ENCODE measurements at regions not wholly inside any gene's neighbourhood (a gene's known extent, or its start where the extent isn't known, plus 50 kb on each side); places are given as distances from the start of the nearest gene placed in this dataset.

DNA sequence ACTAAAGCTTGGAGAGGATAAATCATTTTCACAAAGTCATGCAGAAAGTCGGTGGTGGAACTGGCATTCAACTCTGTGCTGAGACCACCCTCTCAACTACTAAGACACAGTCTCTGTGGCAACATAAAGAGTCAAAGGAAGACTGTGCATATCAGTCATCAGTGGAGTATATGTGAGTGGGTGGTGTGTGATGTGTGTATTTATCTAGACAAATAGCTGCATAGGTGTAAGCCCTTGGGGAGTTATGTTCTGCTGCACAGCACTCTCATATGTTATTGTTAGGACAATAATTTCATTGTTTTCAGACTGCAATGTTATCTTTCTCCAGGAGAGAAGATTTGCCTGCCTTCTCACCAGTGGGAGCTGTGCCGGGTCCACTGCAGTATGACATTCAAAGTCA, 186.3 kb upstream of the HNRNPA3 start:
- DNase-seq (ENCODE audit: low read depth), result no peak

DNA sequence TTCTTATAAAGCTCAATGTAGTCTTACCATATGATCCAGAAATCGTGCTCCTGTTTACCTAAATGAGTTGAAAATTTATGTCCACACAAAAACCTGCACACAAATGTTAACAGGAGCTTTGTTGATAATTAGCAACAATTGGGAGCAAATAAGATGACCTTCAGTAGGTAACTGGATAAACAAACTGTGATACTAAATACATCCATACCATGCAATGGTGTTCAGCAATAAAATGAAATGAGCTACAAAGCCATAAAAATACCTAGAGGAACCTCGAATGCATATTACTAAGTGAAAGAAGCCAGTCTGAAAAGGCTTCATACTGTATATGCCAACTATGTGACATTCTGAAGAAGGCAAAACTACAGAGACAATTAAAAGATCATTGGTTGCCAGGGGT, 185.6 kb upstream of the HNRNPA3 start:
- no peak for DNase-seq (ENCODE audit: low read depth)

DNA sequence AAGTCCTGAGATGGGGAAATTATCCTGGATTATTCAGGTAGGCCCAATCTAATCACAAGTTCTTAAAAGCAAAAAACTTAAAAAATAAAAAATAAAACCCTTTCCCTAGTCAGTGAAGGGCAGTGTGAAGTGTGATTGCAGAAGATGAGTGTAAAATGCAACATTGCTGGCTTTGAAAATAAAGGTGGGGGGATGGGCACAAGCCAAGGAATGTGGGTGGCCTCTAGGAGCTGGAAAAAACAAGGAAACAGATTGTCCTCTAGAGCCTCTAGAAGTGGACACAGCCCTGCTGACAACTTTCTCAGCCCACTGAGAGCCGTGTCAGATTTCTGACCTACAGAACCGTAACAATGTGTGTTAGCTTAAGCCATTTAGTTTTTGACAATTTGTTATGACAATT, 184.3 kb upstream of the HNRNPA3 start:
- no peak for DNase-seq (ENCODE audit: low read depth)

DNA sequence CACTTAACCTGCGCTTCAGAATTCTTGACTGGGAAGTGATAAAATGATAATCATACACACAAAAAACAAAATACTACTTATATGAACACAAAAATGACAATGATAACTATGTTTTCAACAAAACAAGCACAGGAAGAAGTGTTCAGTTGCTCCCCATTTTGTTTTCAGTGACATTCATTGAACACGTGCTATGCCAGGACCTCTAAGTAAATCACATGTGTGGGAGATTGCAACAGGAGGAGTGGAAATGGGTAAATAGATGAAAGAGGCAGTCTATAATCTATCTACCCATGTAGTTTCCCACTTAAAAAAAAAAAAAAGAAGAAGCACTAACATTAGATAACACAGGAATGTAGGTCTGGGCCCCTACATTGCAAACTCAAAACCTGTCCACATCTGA, 183.5 kb upstream of the HNRNPA3 start:
- no peak for DNase-seq (ENCODE audit: low read depth)

DNA sequence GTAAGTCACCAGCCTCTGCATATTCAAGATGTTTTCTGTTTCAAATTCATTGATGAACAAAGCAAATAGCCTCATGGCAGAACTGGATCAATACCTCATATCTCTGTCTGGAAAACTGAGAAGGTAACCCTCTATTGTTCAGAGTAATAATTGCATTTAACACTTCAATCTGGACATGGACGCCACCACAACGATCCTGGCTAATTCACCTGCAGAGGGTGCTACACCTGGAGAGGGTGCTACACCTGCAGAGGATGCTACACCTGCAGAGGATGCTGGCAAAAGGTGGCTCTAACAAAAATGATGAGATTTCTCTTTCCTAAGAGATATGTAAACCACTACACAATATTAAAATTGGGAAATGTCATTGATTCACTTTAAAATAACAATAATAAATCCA, 183.1 kb upstream of the HNRNPA3 start:
- DNase-seq (ENCODE audit: low read depth), result no peak

DNA sequence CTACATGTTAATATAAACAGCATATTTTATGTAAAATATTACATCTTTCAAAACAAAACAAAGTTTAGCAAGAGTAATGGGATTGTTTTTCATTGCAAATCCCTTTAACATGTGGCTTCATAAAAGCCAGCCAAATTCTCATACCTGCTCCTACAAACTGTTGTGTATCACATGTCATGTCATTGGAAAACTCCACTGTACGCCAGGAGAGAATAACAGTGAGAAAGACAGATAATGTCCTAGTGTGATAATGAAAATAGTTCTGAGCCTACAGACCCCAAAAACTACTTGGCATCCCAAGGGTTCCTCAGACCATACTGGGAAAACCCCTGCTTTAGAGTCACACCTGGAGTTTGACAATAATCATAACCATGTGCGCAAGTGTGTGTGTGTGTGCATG, 182.7 kb upstream of the HNRNPA3 start:
- DNase-seq (ENCODE audit: low read depth), result no peak

DNA sequence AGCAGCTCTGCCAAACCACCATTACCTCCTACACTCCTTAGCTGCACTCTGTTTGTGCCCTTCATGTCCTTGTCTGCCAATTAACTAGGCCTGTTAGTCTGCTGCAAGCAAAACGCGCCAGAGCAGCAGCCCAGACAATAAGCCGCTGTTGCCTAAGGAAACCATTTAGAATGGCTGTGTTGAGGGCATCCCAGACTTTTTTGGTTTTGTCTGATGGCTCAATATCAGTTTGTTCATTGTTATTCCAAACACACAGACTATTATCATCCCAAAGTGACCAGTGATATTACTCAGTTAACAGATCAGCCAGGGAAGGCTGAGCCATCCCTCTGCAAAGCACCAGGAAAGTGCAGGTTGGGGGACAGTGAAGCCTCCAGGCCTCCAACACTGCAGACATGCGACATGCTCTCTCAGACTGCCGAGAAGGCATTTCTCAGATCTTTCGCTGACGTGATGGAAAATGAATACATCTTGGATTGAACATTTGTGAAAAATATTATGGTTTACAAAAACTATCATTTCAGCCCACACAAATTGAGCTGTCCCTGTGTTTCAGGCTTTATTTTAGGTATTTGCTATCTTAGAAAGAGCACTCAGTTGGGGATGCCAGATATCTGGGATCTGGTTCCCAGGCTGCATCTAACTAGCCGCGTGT, 182.0 kb upstream of the HNRNPA3 start:
- no peak for DNase-seq (ENCODE audit: low read depth)

DNA sequence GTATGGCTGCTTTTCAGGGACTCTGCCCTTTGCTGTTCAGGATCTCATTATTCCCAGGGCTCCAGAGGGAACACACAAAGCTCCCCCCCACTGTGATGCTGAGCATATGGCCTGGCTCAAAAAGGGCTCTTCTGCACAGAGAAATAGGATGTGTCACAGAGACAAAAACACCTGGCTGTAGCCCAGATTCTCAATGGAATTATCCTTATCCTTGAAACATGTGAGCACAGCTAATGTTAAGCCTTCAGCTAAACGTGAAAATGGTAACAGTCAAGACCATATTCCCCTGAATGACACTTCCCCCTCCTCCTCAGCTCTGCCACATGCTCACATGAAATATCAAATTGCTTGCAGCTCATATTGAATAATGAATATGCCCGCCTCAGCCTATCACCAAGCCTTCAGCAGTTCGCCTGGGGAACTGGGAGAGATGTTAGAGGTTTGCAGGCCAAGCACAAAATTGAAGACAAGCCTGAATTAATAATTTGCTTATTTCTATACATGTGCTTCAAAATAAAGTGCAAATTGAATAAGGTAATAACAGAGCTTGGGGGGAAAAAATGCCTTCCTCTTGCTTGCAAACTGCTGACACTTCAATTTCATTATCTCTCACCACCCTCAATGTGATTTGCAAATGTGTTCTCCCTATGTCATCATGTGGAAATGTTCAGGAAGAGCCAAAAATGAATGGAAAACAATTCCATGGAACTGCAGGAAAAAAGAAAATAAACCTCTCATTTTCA, 181.0 kb upstream of the HNRNPA3 start:
- no peak for DNase-seq (ENCODE audit: low read depth)

DNA sequence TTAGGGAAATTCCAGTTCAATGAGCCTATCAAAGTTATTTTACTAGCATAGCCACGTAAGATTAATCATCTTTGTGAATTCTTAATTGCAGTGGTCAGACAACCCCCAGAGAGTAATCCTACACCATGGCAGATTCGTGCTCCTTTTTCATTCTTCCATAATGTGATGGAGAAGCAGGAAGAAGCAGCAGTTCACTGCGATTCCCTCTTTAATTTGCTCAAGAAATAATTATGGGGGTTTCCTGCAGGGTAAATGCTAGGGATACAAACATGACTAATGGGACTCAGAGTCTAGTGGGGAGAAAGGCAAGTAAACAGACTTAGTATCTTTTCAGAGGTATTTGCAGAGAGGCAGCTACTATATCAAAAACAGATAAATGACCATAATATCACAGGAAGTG, 175.8 kb upstream of the HNRNPA3 start:
- no peak for DNase-seq (ENCODE audit: low read depth)

DNA sequence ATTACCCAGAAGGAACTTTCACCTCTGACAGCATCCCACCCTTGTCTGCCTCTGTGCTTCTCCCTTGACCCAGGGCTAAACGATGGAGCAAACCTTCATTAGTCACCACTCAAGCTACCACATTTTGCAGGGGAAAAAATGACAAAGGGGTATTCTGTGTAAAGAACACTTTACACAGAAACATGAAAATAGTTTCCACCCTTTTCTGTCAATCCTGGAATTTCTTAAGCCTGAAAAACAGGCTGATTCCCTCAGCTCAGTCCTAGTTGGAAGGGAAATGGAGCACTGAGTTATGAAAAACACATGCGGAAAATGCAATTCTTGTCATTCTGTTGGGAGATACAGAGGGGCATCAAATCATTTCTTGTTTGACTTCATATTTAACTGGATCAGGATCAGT, 175.0 kb upstream of the HNRNPA3 start:
- DNase-seq (ENCODE audit: low read depth), result no peak

DNA sequence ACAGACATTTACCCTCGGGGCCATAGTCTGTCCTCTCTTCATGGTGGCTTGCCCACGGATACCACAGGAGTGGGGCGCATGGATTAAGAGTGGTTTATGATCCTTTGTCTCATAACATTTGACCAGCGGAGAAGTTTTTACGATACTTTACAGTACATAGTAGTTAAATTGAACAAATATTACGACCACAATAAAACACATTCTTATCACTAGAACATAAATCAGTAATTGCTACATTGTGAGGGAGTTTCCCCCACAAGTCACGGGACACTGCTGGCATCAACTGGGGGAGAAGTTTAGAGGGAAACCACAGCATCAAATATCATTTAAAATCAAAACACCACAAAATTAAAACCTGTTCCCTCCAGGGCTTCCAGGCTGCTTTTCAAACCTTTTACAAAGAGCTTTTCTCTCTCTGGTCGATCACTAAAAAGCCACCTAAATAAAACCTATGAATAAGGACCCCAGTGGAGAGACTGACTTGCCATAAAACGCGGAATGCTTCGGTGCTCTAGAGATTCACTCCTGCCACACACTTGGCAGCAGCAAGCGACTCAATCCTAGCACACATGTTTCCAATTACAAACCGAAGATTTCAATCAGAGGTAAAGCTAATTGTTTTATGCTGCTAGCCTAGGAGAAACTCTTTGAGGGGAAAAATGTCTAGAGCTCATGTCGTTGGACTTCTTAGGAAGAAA, 173.7 kb upstream of the HNRNPA3 start:
- no peak for DNase-seq (ENCODE audit: low read depth)

DNA sequence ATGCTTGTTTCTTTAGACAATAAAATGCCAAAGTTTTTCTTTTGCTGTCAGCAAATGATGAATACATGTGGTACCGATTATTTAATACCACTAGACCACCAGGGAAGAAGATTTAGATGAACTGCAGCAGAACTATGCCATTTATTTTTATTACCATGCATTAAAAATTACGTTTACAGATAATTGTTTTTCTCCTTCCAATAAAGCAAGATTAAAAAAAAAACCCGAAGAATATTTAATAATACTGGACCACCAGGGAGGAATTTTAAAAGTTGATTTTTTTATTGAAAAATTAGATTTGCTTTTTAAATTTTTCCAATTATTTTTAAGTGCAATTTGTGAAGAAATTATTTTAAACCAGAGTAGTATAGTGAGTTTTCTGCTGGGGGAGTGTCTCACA, 170.3 kb upstream of the HNRNPA3 start:
- DNase-seq (ENCODE audit: low read depth), result no peak

DNA sequence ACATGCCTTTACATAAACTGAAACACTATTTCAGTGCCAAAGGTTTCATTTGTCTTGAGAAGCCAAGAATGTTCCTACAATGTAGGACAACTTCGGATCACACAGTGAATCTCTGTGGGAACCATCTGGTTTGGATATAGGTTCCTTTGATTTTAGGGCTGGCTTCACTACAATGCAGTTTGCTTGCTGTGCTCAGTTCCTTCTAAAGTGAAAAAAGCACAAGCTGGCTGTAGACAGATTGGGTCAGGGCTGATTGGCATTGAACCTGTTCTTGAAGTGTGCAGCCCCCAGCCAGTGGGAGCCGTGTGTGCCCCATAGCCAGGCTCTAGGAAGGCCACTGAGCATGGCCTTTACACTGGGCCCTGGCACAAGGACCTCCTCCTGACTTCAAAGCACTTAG, 167.9 kb upstream of the HNRNPA3 start:
- DNase-seq (ENCODE audit: low read depth), result no peak

DNA sequence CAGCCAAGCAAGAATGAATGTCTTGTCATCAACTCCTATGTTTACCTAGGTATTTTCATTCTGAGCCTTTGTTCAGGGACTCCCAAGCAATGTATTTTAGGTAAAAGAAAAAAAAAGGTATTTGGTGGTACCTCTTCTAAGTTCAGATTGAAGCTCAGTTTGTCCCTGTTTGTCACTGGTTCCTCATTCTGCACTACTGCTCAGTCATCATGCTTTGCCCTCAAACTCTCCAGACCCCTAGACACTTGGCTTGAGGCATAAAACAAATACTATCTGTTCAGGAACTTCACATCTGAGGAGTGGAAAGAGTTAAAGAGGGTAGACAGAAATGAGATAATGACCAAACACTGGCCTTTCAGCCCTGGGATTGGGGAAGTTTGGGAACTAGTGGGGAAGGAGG, 163.6 kb upstream of the HNRNPA3 start:
- DNase-seq (ENCODE audit: low read depth), result no peak

DNA sequence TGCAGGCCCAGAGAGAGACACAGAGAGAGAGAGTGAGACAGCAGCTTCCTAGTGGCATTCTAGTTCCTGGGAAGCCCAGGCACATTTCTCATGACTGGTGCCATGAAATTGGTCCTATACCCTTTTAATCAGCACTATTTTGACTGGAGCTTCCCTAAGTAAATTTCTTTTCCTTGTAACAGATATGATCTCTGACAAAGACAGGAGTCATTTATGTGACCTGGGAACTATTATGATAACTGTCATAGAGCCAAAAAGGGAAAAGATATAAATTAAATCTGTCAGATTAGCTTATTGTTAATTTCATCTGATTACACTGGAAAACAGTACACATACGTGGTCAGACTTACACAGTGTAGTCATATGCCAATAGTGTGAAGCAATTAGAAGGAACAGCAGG, 161.3 kb upstream of the HNRNPA3 start:
- no peak for DNase-seq (ENCODE audit: low read depth)

DNA sequence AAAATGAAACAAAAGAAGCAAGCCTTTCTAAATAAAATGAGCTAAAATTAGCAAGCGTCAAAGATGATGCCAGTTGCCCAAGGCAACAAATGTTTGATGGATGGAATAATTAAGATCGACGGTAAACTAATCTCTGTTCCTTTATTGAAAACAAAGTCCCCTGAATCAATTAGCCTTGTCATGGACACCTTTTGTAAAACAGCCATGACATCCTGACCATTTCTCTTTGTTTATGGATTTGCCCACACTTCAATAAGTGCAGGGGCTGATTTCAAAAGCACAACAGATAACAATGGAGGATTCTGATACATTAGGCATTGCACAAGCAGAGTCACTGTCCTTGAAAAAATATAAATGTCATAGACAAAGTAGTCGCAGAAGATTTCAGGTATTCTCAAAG, 160.1 kb upstream of the HNRNPA3 start:
- DNase-seq (ENCODE audit: low read depth), result no peak

DNA sequence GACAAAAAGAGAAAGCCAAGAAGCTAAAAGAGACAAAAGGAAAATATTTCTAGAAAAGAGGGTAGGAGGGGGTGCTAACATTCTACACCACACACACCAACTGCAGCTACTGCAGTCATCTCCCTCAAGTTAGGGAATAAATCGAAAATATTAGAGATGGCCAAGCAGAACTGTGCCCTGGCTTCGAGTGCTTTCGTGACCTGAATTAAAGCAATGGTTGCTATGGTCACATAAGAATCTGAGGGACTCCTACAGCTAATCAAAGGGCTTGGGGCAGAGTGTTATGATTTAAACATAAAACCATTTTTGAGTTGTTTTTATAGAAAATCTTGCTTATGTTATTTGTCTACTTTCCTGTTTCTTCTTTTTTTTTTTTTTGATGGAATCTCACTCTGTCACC, 159.6 kb upstream of the HNRNPA3 start:
- DNase-seq (ENCODE audit: low read depth), result peak; percentile 13

DNA sequence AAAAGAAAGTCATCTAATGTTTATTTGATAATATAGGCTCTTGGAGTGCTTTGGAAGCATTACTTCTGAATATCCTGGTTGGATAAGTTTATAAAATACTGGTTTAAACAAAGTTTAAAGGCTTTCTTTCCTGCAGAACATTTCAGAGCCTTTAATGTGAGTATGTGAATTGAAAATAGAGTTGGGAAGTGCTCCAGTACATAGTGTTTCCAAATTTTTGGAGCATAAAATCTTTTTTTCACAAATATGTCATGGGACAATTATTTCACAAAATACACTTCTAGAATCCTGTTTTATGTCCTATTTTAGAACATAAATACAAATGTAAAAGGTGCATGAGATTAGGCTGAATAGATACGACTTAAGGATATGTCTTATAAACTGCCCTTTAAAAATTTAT, 158.9 kb upstream of the HNRNPA3 start:
- DNase-seq (ENCODE audit: low read depth), result no peak

DNA sequence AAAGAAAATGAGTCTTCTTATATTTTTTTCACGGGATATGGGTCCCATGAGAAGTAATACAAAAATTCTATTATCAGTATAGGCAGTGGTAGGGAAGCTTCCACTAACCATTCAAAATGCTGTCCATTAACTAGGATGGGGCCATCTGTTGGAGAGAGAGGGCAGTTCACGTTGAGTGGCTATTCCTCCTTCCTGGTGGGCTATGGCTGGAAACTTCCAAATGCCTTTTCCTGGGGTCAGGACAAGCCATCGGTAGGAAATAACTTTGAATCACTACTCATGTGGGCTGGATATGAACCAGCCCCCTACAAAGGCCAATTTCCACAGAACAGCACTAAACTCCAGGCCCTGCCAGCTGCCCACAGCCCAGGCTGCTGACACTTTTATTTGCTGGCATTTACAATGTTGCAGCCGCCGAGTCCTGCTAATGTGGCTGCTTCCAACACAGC, 156.1 kb upstream of the HNRNPA3 start:
- no peak for DNase-seq (ENCODE audit: low read depth)

DNA sequence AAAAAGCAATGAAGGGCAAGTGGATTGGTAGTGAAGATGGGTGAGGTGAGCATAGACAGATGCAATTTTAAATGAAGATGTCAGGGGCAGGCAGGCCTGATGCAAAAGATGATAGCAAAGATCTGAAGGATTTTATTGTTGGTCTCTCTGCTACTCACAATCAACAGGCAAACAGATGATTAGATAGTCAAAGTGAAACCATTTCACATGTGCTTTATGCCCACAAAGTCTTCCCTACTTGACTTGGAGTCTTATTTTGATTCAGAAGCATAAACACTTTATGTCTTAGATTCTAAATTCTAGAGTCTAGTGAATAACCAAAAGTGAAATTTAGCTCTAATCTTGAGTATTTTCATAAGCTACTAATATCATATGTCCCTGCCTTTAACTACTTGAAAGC, 153.8 kb upstream of the HNRNPA3 start:
- DNase-seq (ENCODE audit: low read depth), result no peak

DNA sequence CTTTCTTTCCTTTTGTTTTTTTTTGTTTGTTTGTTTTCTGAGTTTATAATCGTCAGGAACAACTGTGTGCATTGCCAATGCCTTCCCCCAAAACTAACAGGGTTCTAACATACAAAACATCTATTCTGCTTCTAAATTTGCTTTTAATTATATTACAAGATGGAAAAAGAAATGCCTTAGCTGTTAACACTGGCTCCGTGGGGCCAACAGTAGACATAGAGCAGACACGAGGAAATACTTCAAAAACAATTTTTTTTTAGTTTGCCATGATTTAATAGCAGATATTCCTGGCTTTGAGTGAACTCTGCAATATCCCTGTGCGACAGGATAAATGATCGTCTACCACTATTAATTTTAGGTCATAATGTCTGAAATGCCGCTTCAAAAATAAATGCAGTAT, 153.3 kb upstream of the HNRNPA3 start:
- DNase-seq (ENCODE audit: low read depth), result no peak

DNA sequence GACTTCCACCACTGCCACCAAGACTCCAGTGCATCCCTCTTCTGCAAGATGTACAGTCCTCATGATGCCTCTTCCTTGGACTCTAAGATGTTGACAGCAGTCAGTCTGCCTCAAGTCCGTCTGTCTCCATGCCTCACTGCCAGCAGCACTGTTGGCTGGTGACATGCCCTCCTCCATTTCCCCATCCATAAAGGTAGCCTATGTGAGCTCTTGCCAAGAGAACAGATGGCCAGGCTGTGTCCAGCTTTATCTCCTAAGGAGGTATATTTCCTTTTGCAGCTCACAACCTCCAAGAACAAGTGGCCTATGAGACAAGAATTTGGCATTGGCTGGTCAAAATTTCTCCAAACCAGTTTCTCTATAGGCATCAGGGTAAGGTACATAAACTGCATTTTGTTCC, 149.3 kb upstream of the HNRNPA3 start:
- no peak for DNase-seq (ENCODE audit: low read depth)

DNA sequence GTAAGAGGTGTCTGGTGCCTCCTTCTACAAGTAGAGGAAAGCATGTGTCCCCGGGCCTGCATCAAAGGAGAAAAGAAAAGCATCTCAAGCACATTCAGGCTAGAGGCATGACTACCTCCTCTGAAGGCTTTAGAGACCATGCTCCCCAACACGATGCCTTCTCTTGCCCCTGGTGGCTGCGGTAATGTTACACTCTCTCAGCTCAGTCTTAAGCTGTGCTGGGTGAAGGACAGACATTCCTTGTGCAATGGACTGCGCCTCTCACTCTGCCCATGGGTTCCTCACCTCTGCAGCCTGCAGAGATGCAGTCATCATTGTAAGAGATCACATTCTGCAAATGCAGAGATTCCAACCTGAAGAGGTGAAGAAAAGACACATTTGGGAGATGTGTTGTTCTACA, 148.2 kb upstream of the HNRNPA3 start:
- no peak for DNase-seq (ENCODE audit: low read depth)

DNA sequence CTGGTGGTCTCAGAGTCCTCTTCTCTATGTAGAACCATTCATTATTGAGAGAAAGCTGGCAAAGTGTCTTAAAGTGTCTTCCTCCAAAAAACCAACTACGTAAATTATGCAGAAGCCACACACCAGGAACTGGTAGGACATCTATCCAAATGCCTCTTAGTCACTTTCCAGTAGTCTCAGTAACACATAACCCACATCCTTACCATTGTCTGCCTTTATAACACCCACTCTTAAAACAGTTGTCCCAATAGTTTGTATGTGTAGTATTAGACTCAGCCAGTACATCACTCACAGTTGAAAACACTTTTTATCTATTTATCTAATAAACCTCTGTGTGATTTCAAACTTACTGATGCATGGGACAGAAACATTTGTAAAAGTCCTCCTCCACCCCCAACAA, 143.6 kb upstream of the HNRNPA3 start:
- DNase-seq (ENCODE audit: low read depth), result no peak

All from iris pigment epithelial cell (primary cell).